HAP-1 (cell line): ENCODE measurements at regions not wholly inside any gene's neighbourhood (a gene's known extent, or its start where the extent isn't known, plus 50 kb on each side); places are given as distances from the start of the nearest gene placed in this dataset.

ENCODE experiments used
- DNase-seq, 2 experiments: peaks; one replicate each; pipeline ENCODE4 v3.0.0-alpha.2; 2016 to 2020; ENCODE audit warnings: low spot score in 2 of 2
- H3K27me3 ChIP-seq: fragments of 250-450 bp; sonication (Bioruptor Pico); 2 replicates; pipeline ENCODE4 v1.5.1; 2020; ENCODE audit warnings: low read depth, mild to moderate bottlenecking, moderate library complexity
- H3K36me3 ChIP-seq: fragments of 250-450 bp; sonication (Bioruptor Pico); replicated peaks from 2 replicates; pipeline ENCODE4 v1.5.1; 2020; ENCODE audit warnings: mild to moderate bottlenecking
- H3K4me1 ChIP-seq: fragments of 250-450 bp; sonication (Bioruptor Pico); 2 replicates; pipeline ENCODE4 v1.5.1; 2020; ENCODE audit warnings: mild to moderate bottlenecking
- H3K4me3 ChIP-seq: fragments of 250-450 bp; sonication (Bioruptor Pico); 2 replicates; pipeline ENCODE4 v1.5.1; 2020; ENCODE audit warnings: mild to moderate bottlenecking, moderate library complexity
- H3K9me3 ChIP-seq: fragments of 250-450 bp; sonication (Bioruptor Pico); 2 replicates; pipeline ENCODE4 v1.5.1; 2020; ENCODE audit warnings: mild to moderate bottlenecking, moderate library complexity
- in situ Hi-C: fragments of 300-500 bp; cut with MboI; formaldehyde crosslinking; loops from 3 replicates; pipeline ENCODE4 v1.14.3; 2020; ENCODE audit warnings: low sequenced_read_pairs, inconsistent platforms, mixed read lengths

DNA sequence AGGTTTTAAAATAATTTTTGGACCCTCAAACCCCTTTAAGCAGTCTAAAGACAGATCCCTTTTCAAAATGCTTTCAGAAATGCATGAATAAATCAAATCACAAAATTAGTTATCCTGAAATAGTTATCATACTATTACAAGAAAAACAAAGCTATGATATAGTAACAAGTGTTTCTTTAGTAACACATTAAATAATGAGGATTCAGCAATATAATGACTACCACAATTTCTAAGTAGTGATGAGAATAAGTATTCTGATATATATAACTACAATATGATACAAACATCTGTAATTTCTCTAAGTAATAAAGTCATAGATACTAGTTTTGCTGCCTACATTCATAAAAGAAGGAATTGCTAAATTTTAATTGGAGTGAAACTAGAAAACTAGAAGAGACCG is 53.0 kb upstream of the TMEM168 start:
- Histone ChIP-seq H3K9me3 (no peaks in the 10 kb centered on the region), H3K4me3 (no peak overlapping the region), H3K27me3 (no peaks in the 10 kb centered on the region), H3K4me1 (no peaks in the 10 kb centered on the region), H3K36me3 (no peaks in the 10 kb centered on the region)
- no peak for DNase-seq
- in situ Hi-C loops = no loop called here
